Fibroblast of skin of right quadriceps (primary cell): ENCODE measurements at regions not wholly inside any gene's neighbourhood (a gene's known extent, or its start where the extent isn't known, plus 50 kb on each side); places are given as distances from the start of the nearest gene placed in this dataset.

ENCODE experiments used
- DNase-seq: peaks from one replicate; pipeline ENCODE4 v3.0.0-alpha.2; 2013

GRCh38 chr6:113169484-113169883 is 687.7 kb upstream of the MARCKS start:
- DNase-seq, result peak; percentile 37

GRCh38 chr6:113170454-113170853 is 686.7 kb upstream of the MARCKS start:
- no peak for DNase-seq

GRCh38 chr6:113171882-113172281 is 685.3 kb upstream of the MARCKS start:
- no peak for DNase-seq

GRCh38 chr6:113172531-113172966 is 684.6 kb upstream of the MARCKS start:
- no peak for DNase-seq

GRCh38 chr6:113178349-113178748 is 678.8 kb upstream of the MARCKS start:
- DNase-seq, result peak; percentile 23

GRCh38 chr6:113181164-113181563 is 676.0 kb upstream of the MARCKS start:
- no peak for DNase-seq

GRCh38 chr6:113182370-113183141 is 674.6 kb upstream of the MARCKS start:
- peak; percentile 92 for DNase-seq

- DNase-seq, result peak; percentile 97
Measured at GRCh38 chr6:113184291-113184690, 672.9 kb upstream of the MARCKS start.

GRCh38 chr6:113184736-113185135 is 672.4 kb upstream of the MARCKS start:
- DNase-seq, result no peak

- DNase-seq, result no peak
Measured at GRCh38 chr6:113185299-113185698, 671.8 kb upstream of the MARCKS start.

GRCh38 chr6:113187661-113188060 is 669.5 kb upstream of the MARCKS start:
- peak; percentile 48 for DNase-seq

- DNase-seq, result no peak
Measured at GRCh38 chr6:113188962-113189361, 668.2 kb upstream of the MARCKS start.

- no peak for DNase-seq
Measured at GRCh38 chr6:113190170-113190569, 667.0 kb upstream of the MARCKS start.

- DNase-seq, result no peak
Measured at GRCh38 chr6:113194090-113194489, 663.1 kb upstream of the MARCKS start.

- DNase-seq, result no peak
Measured at GRCh38 chr6:113202852-113203714, 654.1 kb upstream of the MARCKS start.

- DNase-seq, result no peak
Measured at GRCh38 chr6:113203715-113204110, 653.4 kb upstream of the MARCKS start.

- DNase-seq, result no peak
Measured at GRCh38 chr6:113205553-113205952, 651.6 kb upstream of the MARCKS start.

GRCh38 chr6:113208726-113209125 is 648.4 kb upstream of the MARCKS start:
- DNase-seq, result peak; percentile 52

- no peak for DNase-seq
Measured at GRCh38 chr6:113209315-113209714, 647.8 kb upstream of the MARCKS start.

- DNase-seq, result no peak
Measured at GRCh38 chr6:113211170-113211569, 646.0 kb upstream of the MARCKS start.

- DNase-seq, result no peak
Measured at GRCh38 chr6:113219783-113220182, 637.4 kb upstream of the MARCKS start.

- DNase-seq, result no peak
Measured at GRCh38 chr6:113220832-113221231, 636.3 kb upstream of the MARCKS start.

GRCh38 chr6:113221850-113222249 is 635.3 kb upstream of the MARCKS start:
- DNase-seq, result no peak

GRCh38 chr6:113246186-113246585 is 611.0 kb upstream of the MARCKS start:
- peak; percentile 2 for DNase-seq
